ENCODE measurements at regions not wholly inside any gene's neighbourhood (a gene's known extent, or its start where the extent isn't known, plus 50 kb on each side); places are given as distances from the start of the nearest gene placed in this dataset.
A peak's percentile ranks its signal among the peaks of the same experiment; 100 is the strongest.

- Histone ChIP-seq H3K4me2 (ENCODE audit: extremely low read depth, insufficient read depth, low read length) (no peak overlapping the region), H3K79me2 (ENCODE audit: control insufficient read depth, insufficient read depth, low read length) (no peaks in the 10 kb centered on the region), H3K27ac (ENCODE audit: insufficient read depth, low read length) (no peak overlapping the region), H4K20me1 (ENCODE audit: control insufficient read depth, extremely low read depth, insufficient read depth, low read length) (no peaks in the 10 kb centered on the region), H3K9ac (ENCODE audit: insufficient read depth, low read length) (no peak overlapping the region), H3K36me3 (ENCODE audit: control insufficient read depth, insufficient read depth, low read length) (no peaks in the 10 kb centered on the region), H3K27me3 (ENCODE audit: control insufficient read depth, insufficient read depth, low read length) (no peaks in the 10 kb centered on the region), H3K4me3 (replicated peaks in 1 of 4; ENCODE audit: control extremely low read depth in 1 of 4, insufficient read depth in 1 of 4, low read depth in 3 of 4, low read length in 4 of 4) (no peak overlapping the region), H2AFZ (ENCODE audit: low read length) (no peak overlapping the region), H3K4me1 (ENCODE audit: control insufficient read depth, extremely low read depth, insufficient read depth, low read length) (peaks cover 18% of the 10 kb centered on the region), H3K9me3 (ENCODE audit: control insufficient read depth, insufficient read depth, low read depth, low read length) (no peaks in the 10 kb centered on the region)
- no peak for DNase-seq (ENCODE audit: low read depth in 2 of 2)
- TF ChIP-seq, protein P1, sequence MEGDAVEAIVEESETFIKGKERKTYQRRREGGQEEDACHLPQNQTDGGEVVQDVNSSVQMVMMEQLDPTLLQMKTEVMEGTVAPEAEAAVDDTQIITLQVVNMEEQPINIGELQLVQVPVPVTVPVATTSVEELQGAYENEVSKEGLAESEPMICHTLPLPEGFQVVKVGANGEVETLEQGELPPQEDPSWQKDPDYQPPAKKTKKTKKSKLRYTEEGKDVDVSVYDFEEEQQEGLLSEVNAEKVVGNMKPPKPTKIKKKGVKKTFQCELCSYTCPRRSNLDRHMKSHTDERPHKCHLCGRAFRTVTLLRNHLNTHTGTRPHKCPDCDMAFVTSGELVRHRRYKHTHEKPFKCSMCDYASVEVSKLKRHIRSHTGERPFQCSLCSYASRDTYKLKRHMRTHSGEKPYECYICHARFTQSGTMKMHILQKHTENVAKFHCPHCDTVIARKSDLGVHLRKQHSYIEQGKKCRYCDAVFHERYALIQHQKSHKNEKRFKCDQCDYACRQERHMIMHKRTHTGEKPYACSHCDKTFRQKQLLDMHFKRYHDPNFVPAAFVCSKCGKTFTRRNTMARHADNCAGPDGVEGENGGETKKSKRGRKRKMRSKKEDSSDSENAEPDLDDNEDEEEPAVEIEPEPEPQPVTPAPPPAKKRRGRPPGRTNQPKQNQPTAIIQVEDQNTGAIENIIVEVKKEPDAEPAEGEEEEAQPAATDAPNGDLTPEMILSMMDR (conservative IDR thresholded peaks at IDR 0.05 in 1 of 2, IDR thresholded peaks at IDR 0.05 in 1 of 2; ENCODE audit: low read depth in 1 of 2, low read length in 2 of 2): no peak
- no peak for TF ChIP-seq EZH2 (IDR thresholded peaks at IDR 0.05; ENCODE audit: low read length, missing control alignments)
Measured at GRCh38 chr7:28351450-28351849, 60.9 kb upstream of the CREB5 start.

DNA sequence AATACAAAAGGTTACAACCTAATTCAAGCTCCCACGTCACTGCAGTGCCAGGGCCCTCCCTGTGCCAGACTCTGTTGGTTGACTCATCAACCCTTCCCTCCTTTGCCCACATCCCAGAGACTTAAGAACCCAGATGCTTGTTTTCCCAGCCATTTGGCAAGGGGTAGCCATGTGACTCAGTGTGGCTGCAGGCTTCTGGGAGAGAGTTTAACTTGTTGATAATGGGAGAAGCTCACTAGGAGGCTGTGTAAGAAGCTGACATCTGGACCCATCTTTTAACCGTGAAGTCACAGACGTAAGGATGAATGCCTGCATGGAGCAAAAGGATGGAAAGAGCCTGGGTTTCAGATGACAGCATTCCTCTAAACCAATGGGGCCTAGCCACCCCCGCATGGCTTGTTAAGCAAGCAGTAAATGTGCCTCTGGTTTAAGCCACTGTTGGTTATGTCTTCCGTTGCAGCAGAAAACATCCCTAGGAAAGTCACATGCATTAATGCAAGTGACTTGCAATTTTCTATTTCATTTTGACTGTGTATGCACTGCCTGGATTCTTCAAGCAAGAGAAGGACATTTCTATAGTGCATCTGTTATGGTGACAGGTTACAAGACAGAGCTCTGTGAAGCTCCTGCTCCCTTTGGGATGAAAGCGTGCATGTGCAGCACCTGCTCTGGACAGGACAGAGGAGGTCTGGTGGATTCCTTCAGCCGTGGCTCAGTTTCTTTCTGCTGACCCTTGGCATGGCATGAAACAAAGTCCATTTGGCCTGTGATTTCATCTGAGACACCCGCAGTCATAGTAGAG lies 57.5 kb upstream of the CREB5 start:
- Histone ChIP-seq H3K4me1 (ENCODE audit: control insufficient read depth, extremely low read depth, insufficient read depth, low read length) (peaks cover 12% of the 10 kb centered on the region), H3K27me3 (ENCODE audit: control insufficient read depth, insufficient read depth, low read length) (no peaks in the 10 kb centered on the region), H3K4me2 (ENCODE audit: extremely low read depth, insufficient read depth, low read length) (no peak overlapping the region), H4K20me1 (ENCODE audit: control insufficient read depth, extremely low read depth, insufficient read depth, low read length) (no peaks in the 10 kb centered on the region), H3K9me3 (ENCODE audit: control insufficient read depth, insufficient read depth, low read depth, low read length) (no peaks in the 10 kb centered on the region), H3K79me2 (ENCODE audit: control insufficient read depth, insufficient read depth, low read length) (no peaks in the 10 kb centered on the region), H3K4me3 (replicated peaks in 1 of 4; ENCODE audit: control extremely low read depth in 1 of 4, insufficient read depth in 1 of 4, low read depth in 3 of 4, low read length in 4 of 4) (no peak overlapping the region), H3K9ac (ENCODE audit: insufficient read depth, low read length) (no peak overlapping the region), H3K27ac (ENCODE audit: insufficient read depth, low read length) (no peak overlapping the region), H2AFZ (ENCODE audit: low read length) (no peak overlapping the region), H3K36me3 (ENCODE audit: control insufficient read depth, insufficient read depth, low read length) (no peaks in the 10 kb centered on the region)
- DNase-seq (ENCODE audit: low read depth in 2 of 2): peak; percentile 98 to 100
- TF ChIP-seq, protein P1 (conservative IDR thresholded peaks at IDR 0.05 in 1 of 2, IDR thresholded peaks at IDR 0.05 in 1 of 2; ENCODE audit: low read depth in 1 of 2, low read length in 2 of 2): no peak
- no peak for TF ChIP-seq EZH2 (IDR thresholded peaks at IDR 0.05; ENCODE audit: low read length, missing control alignments)

- Histone ChIP-seq H3K9me3 (ENCODE audit: control insufficient read depth, insufficient read depth, low read depth, low read length) (no peaks in the 10 kb centered on the region), H3K36me3 (ENCODE audit: control insufficient read depth, insufficient read depth, low read length) (no peaks in the 10 kb centered on the region), H3K4me3 (replicated peaks in 1 of 4; ENCODE audit: control extremely low read depth in 1 of 4, insufficient read depth in 1 of 4, low read depth in 3 of 4, low read length in 4 of 4) (no peak overlapping the region), H3K27ac (ENCODE audit: insufficient read depth, low read length) (no peak overlapping the region), H3K27me3 (ENCODE audit: control insufficient read depth, insufficient read depth, low read length) (no peaks in the 10 kb centered on the region), H2AFZ (ENCODE audit: low read length) (no peak overlapping the region), H3K9ac (ENCODE audit: insufficient read depth, low read length) (no peak overlapping the region), H3K79me2 (ENCODE audit: control insufficient read depth, insufficient read depth, low read length) (no peaks in the 10 kb centered on the region), H4K20me1 (ENCODE audit: control insufficient read depth, extremely low read depth, insufficient read depth, low read length) (no peaks in the 10 kb centered on the region), H3K4me2 (ENCODE audit: extremely low read depth, insufficient read depth, low read length) (no peak overlapping the region), H3K4me1 (ENCODE audit: control insufficient read depth, extremely low read depth, insufficient read depth, low read length) (peaks cover 12% of the 10 kb centered on the region)
- TF ChIP-seq, protein P1 (conservative IDR thresholded peaks at IDR 0.05 in 1 of 2, IDR thresholded peaks at IDR 0.05 in 1 of 2; ENCODE audit: low read depth in 1 of 2, low read length in 2 of 2): no peak
- TF ChIP-seq EZH2 (IDR thresholded peaks at IDR 0.05; ENCODE audit: low read length, missing control alignments): no peak
- DNase-seq (ENCODE audit: low read depth in 2 of 2): peak in 1 of 2 donors; percentile 30
Measured at GRCh38 chr7:28355635-28356319, 56.5 kb upstream of the CREB5 start.
